H1 (cell line): ENCODE measurements at regions not wholly inside any gene's neighbourhood (a gene's known extent, or its start where the extent isn't known, plus 50 kb on each side); places are given as distances from the start of the nearest gene placed in this dataset.

Experiments used
- ATF2 ChIP-seq: IDR thresholded peaks from 2 replicates; pipeline ENCODE4 v1.6.1; 2012; ENCODE audit warnings: low read length, inconsistent platforms
- GABPA ChIP-seq: IDR thresholded peaks from 2 replicates; pipeline ENCODE4 v1.6.1; 2011; ENCODE audit warnings: mild to moderate bottlenecking, low read length, moderate library complexity, borderline replicate concordance; ENCODE audit not compliant: insufficient read depth
- RBBP5 ChIP-seq: IDR thresholded peaks from 2 replicates; pipeline ENCODE4 v1.7.1; 2012; ENCODE audit warnings: low read depth, mild to moderate bottlenecking, inconsistent platforms, low read length, moderate library complexity, borderline replicate concordance

GRCh38 chr1:87714278-87714677 lies 385.6 kb downstream of the LMO4 start (continued):
- TF ChIP-seq ATF2 (no peak), RBBP5 (no peak), GABPA (no peak)
